ENCODE measurements at regions not wholly inside any gene's neighbourhood (a gene's known extent, or its start where the extent isn't known, plus 50 kb on each side); places are given as distances from the start of the nearest gene placed in this dataset.
A peak's percentile ranks its signal among the peaks of the same experiment; 100 is the strongest.

- TF ChIP-seq BCL6B (tag by site-specific recombination; IDR thresholded peaks at IDR 0.05), result peak; percentile 62; the same call in 1 of the 2 replicates
- TF ChIP-seq BCL11B (tag by site-specific recombination; IDR thresholded peaks at IDR 0.05; ENCODE audit: low read depth), result no peak
- no peak for TF ChIP-seq PATZ1 (tag by site-specific recombination; IDR thresholded peaks at IDR 0.05)
- TF ChIP-seq ZBTB10 (tag by site-specific recombination; IDR thresholded peaks at IDR 0.05), result no peak
Measured at GRCh38 chr2:67041051-67041450, 356.1 kb upstream of the ETAA1 start (continued).

- Histone ChIP-seq H3K27ac (ENCODE audit: extremely low read depth, low read depth, low read length) (no peak overlapping the region), H3K36me3 (ENCODE audit: control insufficient read depth in 2 of 2, insufficient read depth in 1 of 2, low read length in 2 of 2) (no peaks in the 10 kb centered on the region), H3K4me1 (ENCODE audit: control insufficient read depth, insufficient read depth, low read length) (peaks cover 13% of the 10 kb centered on the region), H3K4me3 (ENCODE audit: low read depth, low read length) (no peak overlapping the region), H3K9me3 (ENCODE audit: control insufficient read depth, insufficient read depth, low read depth, low read length) (no peaks in the 10 kb centered on the region)
- ChIA-PET CTCF (interaction anchor here (0.6 to 0.7 kb wide), 2 partner anchors 278 to 1141 kb away, joined by 3 to 4 read pairs; no protein-coding TSS in a partner anchor), POLR2A (no interaction called here)
- no peak for TF ChIP-seq ZNF239 (tag by site-specific recombination; IDR thresholded peaks at IDR 0.05)
- TF ChIP-seq ZNF341 (tag by site-specific recombination; IDR thresholded peaks at IDR 0.05; ENCODE audit: low read depth), result no peak
- no peak for TF ChIP-seq MZF1 (tag by site-specific recombination; IDR thresholded peaks at IDR 0.05; ENCODE audit: borderline replicate concordance)
- no peak for TF ChIP-seq HOXA7 (CRISPR knock-in tag; IDR thresholded peaks at IDR 0.05; ENCODE audit: borderline replicate concordance)
- TF ChIP-seq OSR2 (tag by site-specific recombination; IDR thresholded peaks at IDR 0.05), result no peak
- TF ChIP-seq ZNF707 (tag by site-specific recombination; IDR thresholded peaks at IDR 0.05), result no peak
- no peak for TF ChIP-seq PBX3 (CRISPR knock-in tag; IDR thresholded peaks at IDR 0.05)
- no peak for TF ChIP-seq SP7 (tag by site-specific recombination; IDR thresholded peaks at IDR 0.05)
- no peak for TF ChIP-seq ZNF558 (tag by site-specific recombination; IDR thresholded peaks at IDR 0.05)
- TF ChIP-seq ZNF324 (tag by site-specific recombination; IDR thresholded peaks at IDR 0.05), result no peak
- TF ChIP-seq ZNF560 (tag by site-specific recombination; IDR thresholded peaks at IDR 0.05; ENCODE audit: borderline replicate concordance), result no peak
- TF ChIP-seq ZBTB44 (tag by site-specific recombination; IDR thresholded peaks at IDR 0.05), result no peak
- no peak for TF ChIP-seq FEZF1 (tag by site-specific recombination; IDR thresholded peaks at IDR 0.05)
- TF ChIP-seq BCL11A (tag by site-specific recombination; IDR thresholded peaks at IDR 0.05; ENCODE audit: low read depth), result no peak
- TF ChIP-seq ZNF624 (tag by site-specific recombination; IDR thresholded peaks at IDR 0.05), result no peak
- TF ChIP-seq ZBTB11 (tag by site-specific recombination; conservative IDR thresholded peaks at IDR 0.05; ENCODE audit: low read depth), result no peak
- TF ChIP-seq ZFP41 (tag by site-specific recombination; IDR thresholded peaks at IDR 0.05; ENCODE audit: borderline replicate concordance), result no peak
- no peak for TF ChIP-seq ELK4 (IDR thresholded peaks at IDR 0.05; ENCODE audit: borderline replicate concordance, low read depth, low read length)
Measured at GRCh38 chr2:67043781-67044478, 353.2 kb upstream of the ETAA1 start.
